GM03348 (cell line): ENCODE measurements at regions not wholly inside any gene's neighbourhood (a gene's known extent, or its start where the extent isn't known, plus 50 kb on each side); places are given as distances from the start of the nearest gene placed in this dataset.
"Not testable (repeated sequence)": the region's sequence is repeated elsewhere in the genome, so short reads cannot be mapped to it uniquely, and the experiment has no call there.

ENCODE experiments used
- DNase-seq: peaks from one replicate; pipeline ENCODE4 v3.0.0; 2012; ENCODE audit warnings: low spot score

GRCh38 chr3:144754076-144754783 is 782.6 kb downstream of the DIPK2A start:
- no peak for DNase-seq

- no peak for DNase-seq
Measured at GRCh38 chr3:144756704-144757440, 785.2 kb downstream of the DIPK2A start.

GRCh38 chr3:144760831-144761230 is 789.2 kb downstream of the DIPK2A start:
- no peak for DNase-seq

- DNase-seq, result no peak
Measured at GRCh38 chr3:144762091-144762490, 790.5 kb downstream of the DIPK2A start.

- no peak for DNase-seq
Measured at GRCh38 chr3:144763878-144764454, 792.3 kb downstream of the DIPK2A start.

GRCh38 chr3:144770281-144770680 is 798.7 kb downstream of the DIPK2A start:
- no peak for DNase-seq

- peak; percentile 7 for DNase-seq
Measured at GRCh38 chr3:144770915-144771351, 799.3 kb downstream of the DIPK2A start.

GRCh38 chr3:144771381-144771870 is 799.8 kb downstream of the DIPK2A start:
- peak; percentile 20 for DNase-seq

GRCh38 chr3:144772372-144772771 is 800.7 kb downstream of the DIPK2A start:
- DNase-seq, result no peak

GRCh38 chr3:144773350-144773749 is 801.7 kb downstream of the DIPK2A start:
- no peak for DNase-seq

- DNase-seq, result peak; percentile 4
Measured at GRCh38 chr3:144774897-144775296, 803.3 kb downstream of the DIPK2A start.

GRCh38 chr3:144775551-144775950 is 803.9 kb downstream of the DIPK2A start:
- no peak for DNase-seq

GRCh38 chr3:144777906-144778305 is 806.3 kb downstream of the DIPK2A start:
- DNase-seq, result no peak

GRCh38 chr3:144791034-144791433 is 819.4 kb downstream of the DIPK2A start:
- no peak for DNase-seq

GRCh38 chr3:144801890-144802289 is 830.3 kb downstream of the DIPK2A start:
- DNase-seq, result no peak

- no peak for DNase-seq
Measured at GRCh38 chr3:144809380-144809779, 837.8 kb downstream of the DIPK2A start.

- no peak for DNase-seq
Measured at GRCh38 chr3:144810160-144810559, 838.5 kb downstream of the DIPK2A start.

- no peak for DNase-seq
Measured at GRCh38 chr3:144815655-144816054, 844.0 kb downstream of the DIPK2A start.

GRCh38 chr3:144816323-144816722 is 844.7 kb downstream of the DIPK2A start:
- DNase-seq, result no peak

GRCh38 chr3:144818973-144819372 is 847.4 kb downstream of the DIPK2A start:
- DNase-seq, result no peak

GRCh38 chr3:144820232-144820631 is 848.6 kb downstream of the DIPK2A start:
- DNase-seq, result not testable (repeated sequence)

- DNase-seq, result no peak
Measured at GRCh38 chr3:144820726-144821125, 849.1 kb downstream of the DIPK2A start.

- DNase-seq, result peak; percentile 11
Measured at GRCh38 chr3:144821583-144821982, 850.0 kb downstream of the DIPK2A start.
